HG03575 (cell line): ENCODE measurements at regions not wholly inside any gene's neighbourhood (a gene's known extent, or its start where the extent isn't known, plus 50 kb on each side); places are given as distances from the start of the nearest gene placed in this dataset.

Source experiments
- ATAC-seq: cut with Tn5 transposase; IDR thresholded peaks from one replicate; pipeline ENCODE4 v1.9.1; 2021; ENCODE audit not compliant: unreplicated experiment, insufficient number of reproducible peaks, low FRiP score; ENCODE audit errors: extremely low read depth

- no peak for ATAC-seq
Observed at GRCh38 chr4:74665876-74666275, 128.4 kb downstream of the BTC start.

GRCh38 chr4:74667438-74667837, 126.9 kb downstream of the BTC start:
- ATAC-seq = no peak

GRCh38 chr4:74667944-74668343, 126.4 kb downstream of the BTC start:
- no peak for ATAC-seq

GRCh38 chr4:74669702-74670101, 124.6 kb downstream of the BTC start:
- no peak for ATAC-seq

- ATAC-seq = no peak
Observed at GRCh38 chr4:74670583-74670982, 123.7 kb downstream of the BTC start.

- no peak for ATAC-seq
Observed at GRCh38 chr4:74671080-74671698, 123.1 kb downstream of the BTC start.

- ATAC-seq = no peak
Observed at GRCh38 chr4:74674750-74675149, 119.6 kb downstream of the BTC start.

- no peak for ATAC-seq
Observed at GRCh38 chr4:74675673-74676279, 118.5 kb downstream of the BTC start.

- ATAC-seq = no peak
Observed at GRCh38 chr4:74682567-74683359, 111.6 kb downstream of the BTC start.

GRCh38 chr4:74692972-74693371, 101.4 kb downstream of the BTC start:
- no peak for ATAC-seq
